22Rv1 (cell line): ENCODE measurements at regions not wholly inside any gene's neighbourhood (a gene's known extent, or its start where the extent isn't known, plus 50 kb on each side); places are given as distances from the start of the nearest gene placed in this dataset.

ENCODE experiments used
- ZFX ChIP-seq: fragments of 450-650 bp; IDR thresholded peaks from 2 replicates; pipeline ENCODE4 v1.6.1; 2017; ENCODE audit warnings: antibody characterized with exemption, borderline replicate concordance
- TF ChIP-seq, protein P1 (sequence below): fragments of 450-650 bp; IDR thresholded peaks from 2 replicates; pipeline ENCODE4 v1.5.1; 2017; ENCODE audit warnings: mild to moderate bottlenecking

GRCh38 chr6:872570-873125 is 179.7 kb upstream of the EXOC2 start:
- TF ChIP-seq, protein P1, sequence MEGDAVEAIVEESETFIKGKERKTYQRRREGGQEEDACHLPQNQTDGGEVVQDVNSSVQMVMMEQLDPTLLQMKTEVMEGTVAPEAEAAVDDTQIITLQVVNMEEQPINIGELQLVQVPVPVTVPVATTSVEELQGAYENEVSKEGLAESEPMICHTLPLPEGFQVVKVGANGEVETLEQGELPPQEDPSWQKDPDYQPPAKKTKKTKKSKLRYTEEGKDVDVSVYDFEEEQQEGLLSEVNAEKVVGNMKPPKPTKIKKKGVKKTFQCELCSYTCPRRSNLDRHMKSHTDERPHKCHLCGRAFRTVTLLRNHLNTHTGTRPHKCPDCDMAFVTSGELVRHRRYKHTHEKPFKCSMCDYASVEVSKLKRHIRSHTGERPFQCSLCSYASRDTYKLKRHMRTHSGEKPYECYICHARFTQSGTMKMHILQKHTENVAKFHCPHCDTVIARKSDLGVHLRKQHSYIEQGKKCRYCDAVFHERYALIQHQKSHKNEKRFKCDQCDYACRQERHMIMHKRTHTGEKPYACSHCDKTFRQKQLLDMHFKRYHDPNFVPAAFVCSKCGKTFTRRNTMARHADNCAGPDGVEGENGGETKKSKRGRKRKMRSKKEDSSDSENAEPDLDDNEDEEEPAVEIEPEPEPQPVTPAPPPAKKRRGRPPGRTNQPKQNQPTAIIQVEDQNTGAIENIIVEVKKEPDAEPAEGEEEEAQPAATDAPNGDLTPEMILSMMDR: no peak
- TF ChIP-seq ZFX: no peak
